Ishikawa (cell line): ENCODE measurements at regions not wholly inside any gene's neighbourhood (a gene's known extent, or its start where the extent isn't known, plus 50 kb on each side); places are given as distances from the start of the nearest gene placed in this dataset.

Experiments
- CEBPB ChIP-seq: IDR thresholded peaks from 2 replicates; pipeline ENCODE4 v1.6.1; 2012
- EP300 ChIP-seq: IDR thresholded peaks from 2 replicates; pipeline ENCODE4 v1.6.1; 2012; ENCODE audit warnings: borderline replicate concordance
- RAD21 ChIP-seq: IDR thresholded peaks from 2 replicates; pipeline ENCODE4 v1.6.1; 2012; ENCODE audit warnings: low read depth
- TAF1 ChIP-seq: IDR thresholded peaks from 2 replicates; pipeline ENCODE4 v1.6.1; 2012; ENCODE audit warnings: low read depth, mild to moderate bottlenecking
- TCF12 ChIP-seq: IDR thresholded peaks from 2 replicates; pipeline ENCODE4 v1.6.1; 2012; ENCODE audit warnings: low read depth
- TF ChIP-seq, protein P1 (sequence below): IDR thresholded peaks from 2 replicates; pipeline ENCODE4 v1.6.1; 2012
- TF ChIP-seq, protein P2 (sequence below): IDR thresholded peaks from 2 replicates; pipeline ENCODE4 v1.6.1; 2012; ENCODE audit warnings: low read depth, mild to moderate bottlenecking

DNA sequence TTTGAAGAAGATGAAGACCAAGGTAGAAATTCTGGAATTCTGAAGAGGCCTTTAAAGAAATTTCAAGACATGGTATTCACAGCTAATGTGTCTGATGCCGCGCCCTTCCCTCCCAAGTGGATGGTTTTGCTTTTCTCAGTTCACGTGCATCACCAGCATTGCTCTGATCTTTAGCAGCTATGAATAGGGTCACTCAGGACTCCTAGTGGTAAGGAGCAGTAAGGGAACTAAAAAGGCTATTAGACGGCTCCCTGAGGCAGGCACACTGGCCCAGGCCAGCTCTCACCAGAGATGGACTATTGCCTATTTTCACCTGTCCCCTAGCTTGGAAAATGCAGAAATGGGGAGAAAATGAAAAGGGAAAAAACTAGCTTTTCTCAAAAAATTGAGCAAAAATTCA is 447.5 kb upstream of the RASGEF1B start:
- TF ChIP-seq RAD21, result peak; percentile 51
- TF ChIP-seq, protein P1, sequence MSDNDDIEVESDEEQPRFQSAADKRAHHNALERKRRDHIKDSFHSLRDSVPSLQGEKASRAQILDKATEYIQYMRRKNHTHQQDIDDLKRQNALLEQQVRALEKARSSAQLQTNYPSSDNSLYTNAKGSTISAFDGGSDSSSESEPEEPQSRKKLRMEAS, result no peak
- no peak for TF ChIP-seq EP300
- TF ChIP-seq, protein P2, sequence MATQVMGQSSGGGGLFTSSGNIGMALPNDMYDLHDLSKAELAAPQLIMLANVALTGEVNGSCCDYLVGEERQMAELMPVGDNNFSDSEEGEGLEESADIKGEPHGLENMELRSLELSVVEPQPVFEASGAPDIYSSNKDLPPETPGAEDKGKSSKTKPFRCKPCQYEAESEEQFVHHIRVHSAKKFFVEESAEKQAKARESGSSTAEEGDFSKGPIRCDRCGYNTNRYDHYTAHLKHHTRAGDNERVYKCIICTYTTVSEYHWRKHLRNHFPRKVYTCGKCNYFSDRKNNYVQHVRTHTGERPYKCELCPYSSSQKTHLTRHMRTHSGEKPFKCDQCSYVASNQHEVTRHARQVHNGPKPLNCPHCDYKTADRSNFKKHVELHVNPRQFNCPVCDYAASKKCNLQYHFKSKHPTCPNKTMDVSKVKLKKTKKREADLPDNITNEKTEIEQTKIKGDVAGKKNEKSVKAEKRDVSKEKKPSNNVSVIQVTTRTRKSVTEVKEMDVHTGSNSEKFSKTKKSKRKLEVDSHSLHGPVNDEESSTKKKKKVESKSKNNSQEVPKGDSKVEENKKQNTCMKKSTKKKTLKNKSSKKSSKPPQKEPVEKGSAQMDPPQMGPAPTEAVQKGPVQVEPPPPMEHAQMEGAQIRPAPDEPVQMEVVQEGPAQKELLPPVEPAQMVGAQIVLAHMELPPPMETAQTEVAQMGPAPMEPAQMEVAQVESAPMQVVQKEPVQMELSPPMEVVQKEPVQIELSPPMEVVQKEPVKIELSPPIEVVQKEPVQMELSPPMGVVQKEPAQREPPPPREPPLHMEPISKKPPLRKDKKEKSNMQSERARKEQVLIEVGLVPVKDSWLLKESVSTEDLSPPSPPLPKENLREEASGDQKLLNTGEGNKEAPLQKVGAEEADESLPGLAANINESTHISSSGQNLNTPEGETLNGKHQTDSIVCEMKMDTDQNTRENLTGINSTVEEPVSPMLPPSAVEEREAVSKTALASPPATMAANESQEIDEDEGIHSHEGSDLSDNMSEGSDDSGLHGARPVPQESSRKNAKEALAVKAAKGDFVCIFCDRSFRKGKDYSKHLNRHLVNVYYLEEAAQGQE, result no peak
- no peak for TF ChIP-seq TCF12
- TF ChIP-seq TAF1, result no peak
- no peak for TF ChIP-seq CEBPB
